ENCODE measurements at regions not wholly inside any gene's neighbourhood (a gene's known extent, or its start where the extent isn't known, plus 50 kb on each side); places are given as distances from the start of the nearest gene placed in this dataset.

- DNase-seq (ENCODE audit: low spot score in 2 of 2) = no peak
- H3K9me3 ChIP-seq = no peaks in the 10 kb centered on the region
- H3K4me1 ChIP-seq = no peaks in the 10 kb centered on the region
- no peaks in the 10 kb centered on the region for H3K36me3 ChIP-seq
- no peak overlapping the region for H3K4me3 ChIP-seq
- no peak overlapping the region for H3K27ac ChIP-seq
- 91% methylated on average over 4 of the region's 4 CpGs for WGBS, 2 donors
- H3K27me3 ChIP-seq = no peaks in the 10 kb centered on the region
- no peak for TF ChIP-seq POLR2A (IDR thresholded peaks at IDR 0.05)
- no peak for TF ChIP-seq CTCF (IDR thresholded peaks at IDR 0.05)
- TF ChIP-seq EP300 (IDR thresholded peaks at IDR 0.05) = no peak
Observed at GRCh38 chr11:122604621-122605020, 50.9 kb upstream of the UBASH3B start.

GRCh38 chr11:122601141-122602125, 54.1 kb upstream of the UBASH3B start:
- peak overlapping the region in 2 of 4 donors; percentile 38 to 60 for H3K27ac ChIP-seq
- 59 to 65% methylated on average over 7 of the region's 7 CpGs for WGBS, 2 donors
- DNase-seq (ENCODE audit: low spot score in 2 of 2) = peak in 1 of 2 donors; percentile 25
- H3K27me3 ChIP-seq = no peaks in the 10 kb centered on the region
- no peaks in the 10 kb centered on the region for H3K9me3 ChIP-seq
- no peaks in the 10 kb centered on the region for H3K36me3 ChIP-seq
- H3K4me1 ChIP-seq = no peaks in the 10 kb centered on the region
- TF ChIP-seq POLR2A (IDR thresholded peaks at IDR 0.05) = no peak
- no peak for TF ChIP-seq EP300 (IDR thresholded peaks at IDR 0.05)
- TF ChIP-seq CTCF (IDR thresholded peaks at IDR 0.05) = no peak
- H3K4me3 ChIP-seq = no peak overlapping the region

GRCh38 chr11:122600290-122600689, 55.2 kb upstream of the UBASH3B start:
- Histone ChIP-seq H3K36me3 (no peaks in the 10 kb centered on the region), H3K4me3 (no peak overlapping the region), H3K27ac (no peak overlapping the region), H3K4me1 (no peaks in the 10 kb centered on the region), H3K9me3 (no peaks in the 10 kb centered on the region), H3K27me3 (no peaks in the 10 kb centered on the region)
- no peak for DNase-seq (ENCODE audit: low spot score in 2 of 2)
- WGBS, 2 donors = 72 to 94% methylated on average over 2 of the region's 2 CpGs
- TF ChIP-seq CTCF (IDR thresholded peaks at IDR 0.05) (no peak), EP300 (IDR thresholded peaks at IDR 0.05) (no peak), POLR2A (IDR thresholded peaks at IDR 0.05) (no peak)

GRCh38 chr11:122599434-122599833, 56.1 kb upstream of the UBASH3B start:
- H3K36me3 ChIP-seq = no peaks in the 10 kb centered on the region
- no peaks in the 10 kb centered on the region for H3K9me3 ChIP-seq
- H3K27ac ChIP-seq = no peak overlapping the region

More at GRCh38 chr11:122599434-122599833, 56.1 kb upstream of the UBASH3B start:
- H3K27me3 ChIP-seq = no peaks in the 10 kb centered on the region
- H3K4me1 ChIP-seq = no peaks in the 10 kb centered on the region
- no peak overlapping the region for H3K4me3 ChIP-seq
- DNase-seq (ENCODE audit: low spot score in 2 of 2) = no peak
- TF ChIP-seq POLR2A (IDR thresholded peaks at IDR 0.05) = no peak
- TF ChIP-seq EP300 (IDR thresholded peaks at IDR 0.05) = no peak
- no peak for TF ChIP-seq CTCF (IDR thresholded peaks at IDR 0.05)

Measured in tibial nerve (tissue), 4 donors.